PC-3 (cell line): ENCODE measurements at regions not wholly inside any gene's neighbourhood (a gene's known extent, or its start where the extent isn't known, plus 50 kb on each side); places are given as distances from the start of the nearest gene placed in this dataset.

Experiments
- ATAC-seq: fragments of 200-7000 bp; cut with Tn5 transposase; 2 replicates; pipeline ENCODE4 v1.9.1; 2020; ENCODE audit warnings: mild to moderate bottlenecking, moderate library complexity
- BruUV-seq: library from RNA; stranded (reverse); fragments of 400-500 nt; replicated peaks from 2 replicates; lab custom pipeline; 2021; lab: Mats Ljungman, UMichigan
- CTCF ChIA-PET: fragments of 300-600 bp; sonication (Branson Sonifier 250); formaldehyde crosslinking; loops from one replicate; lab custom pipeline; 2022; ENCODE audit warnings: antibody characterized with exemption; lab: Charles Lee
- POLR2A ChIA-PET: fragments of 300-600 bp; sonication (Branson Sonifier 250); formaldehyde crosslinking; loops from one replicate; lab custom pipeline; 2022; ENCODE audit warnings: antibody characterized with exemption; ENCODE audit not compliant: unreplicated experiment; lab: Charles Lee
- DNase-seq: peaks from one replicate; pipeline ENCODE4 v3.0.0-alpha.2; 2015
- H2AFZ ChIP-seq: fragments of 300-600 bp; sonication (generic); 2 replicates; pipeline ENCODE4 v1.6.0; 2016; ENCODE audit warnings: antibody characterized with exemption, low read length
- H3F3A ChIP-seq: fragments of 300-600 bp; sonication (generic); one replicate; pipeline ENCODE4 v1.6.0; 2017; ENCODE audit warnings: antibody characterized with exemption, low read length, control low read depth, mild to moderate bottlenecking; ENCODE audit not compliant: unreplicated experiment
- H3K27ac ChIP-seq: fragments of 300-600 bp; sonication (generic); 2 replicates; pipeline ENCODE4 v1.5.1; 2016; ENCODE audit warnings: mild to moderate bottlenecking, low read length
- H3K27me3 ChIP-seq: fragments of 300-600 bp; sonication (generic); 2 replicates; pipeline ENCODE4 v1.6.1; 2016; ENCODE audit warnings: low read length, mixed read lengths
- H3K36me3 ChIP-seq: fragments of 300-600 bp; sonication (generic); 2 replicates; pipeline ENCODE4 v1.6.1; 2016; ENCODE audit warnings: low read depth, mixed run types, low read length, mixed read lengths
- H3K4me1 ChIP-seq: fragments of 300-600 bp; sonication (generic); 2 replicates; pipeline ENCODE4 v1.5.1; 2016; ENCODE audit warnings: low read length; ENCODE audit not compliant: insufficient read depth
- H3K4me2 ChIP-seq: fragments of 300-600 bp; sonication (generic); 2 replicates; pipeline ENCODE4 v1.6.0; 2016; ENCODE audit warnings: low read length
- H3K4me3 ChIP-seq: fragments of 300-600 bp; sonication (generic); 2 replicates; pipeline ENCODE4 v1.5.1; 2016; ENCODE audit warnings: mild to moderate bottlenecking, low read length, mixed read lengths
- H3K79me2 ChIP-seq: fragments of 300-600 bp; sonication (generic); 2 replicates; pipeline ENCODE4 v1.6.1; 2017; ENCODE audit warnings: low read length, mixed read lengths
- H3K9ac ChIP-seq: fragments of 300-600 bp; sonication (generic); 2 replicates; pipeline ENCODE4 v1.6.0; 2016; ENCODE audit warnings: mild to moderate bottlenecking, low read length
- H3K9me2 ChIP-seq: fragments of 300-600 bp; sonication (generic); replicated peaks from 2 replicates; pipeline ENCODE4 v1.6.1; 2016; ENCODE audit warnings: mixed run types, low read length, mixed read lengths
- H3K9me3 ChIP-seq: fragments of 300-600 bp; sonication (generic); 2 replicates; pipeline ENCODE4 v1.6.1; 2016; ENCODE audit warnings: low read length, mixed read lengths
- H4K20me1 ChIP-seq: fragments of 300-600 bp; sonication (generic); 2 replicates; pipeline ENCODE4 v1.6.1; 2016; ENCODE audit warnings: low read length, mixed read lengths
- CTCF ChIP-seq: fragments of 300-600 bp; sonication (generic); conservative IDR thresholded peaks from 2 replicates; pipeline ENCODE4 v1.5.1; 2017; ENCODE audit warnings: antibody characterized with exemption, low read depth, mild to moderate bottlenecking, low read length
- EZH2 ChIP-seq: fragments of 300-600 bp; sonication (generic); IDR thresholded peaks from one replicate; pipeline ENCODE4 v1.6.1; 2017; ENCODE audit warnings: antibody characterized with exemption, mild to moderate bottlenecking, low read length; ENCODE audit not compliant: unreplicated experiment
- EZH2phosphoT487 ChIP-seq: fragments of 300-600 bp; sonication (generic); IDR thresholded peaks from 2 replicates; pipeline ENCODE4 v1.6.1; 2018; ENCODE audit warnings: mild to moderate bottlenecking, antibody characterized with exemption, low read length, borderline replicate concordance
- intact Hi-C: fragments of 100-400 bp; cut with micrococcal nuclease; formaldehyde crosslinking; loops from 2 replicates; pipeline ENCODE4 v1.9.0; 2023

GRCh38 chr3:102614585-102614984, 179.8 kb downstream of the ZPLD1 start:
- ATAC-seq (no peak), DNase-seq (no peak)
- intact Hi-C loops, result no loop called here
- BruUV-seq, result no TSS peak
- Histone ChIP-seq H3K79me2 (no peaks in the 10 kb centered on the region), H3K9me2 (no peaks in the 10 kb centered on the region), H3F3A (no peaks in the 10 kb centered on the region), H3K4me1 (no peaks in the 10 kb centered on the region), H3K27me3 (peaks cover 10% of the 10 kb centered on the region; the same call in 1 of the 2 replicates), H3K36me3 (no peaks in the 10 kb centered on the region), H4K20me1 (no peaks in the 10 kb centered on the region), H3K9ac (no peak overlapping the region), H3K9me3 (no peaks in the 10 kb centered on the region), H3K4me2 (no peak overlapping the region), H3K4me3 (no peak overlapping the region), H2AFZ (no peak overlapping the region), H3K27ac (no peak overlapping the region)
- POLR2A ChIA-PET, result interaction anchor here (0.6 kb wide), 1 partner anchor 44 kb away, joined by 5 read pairs; no protein-coding TSS in a partner anchor
- CTCF ChIA-PET, result no interaction called here
- TF ChIP-seq CTCF (no peak), EZH2phosphoT487 (no peak), EZH2 (no peak)

GRCh38 chr3:102617381-102617780, 182.6 kb downstream of the ZPLD1 start:
- TF ChIP-seq EZH2 (no peak), CTCF (no peak), EZH2phosphoT487 (no peak)
- no peaks in the 10 kb centered on the region for H3K36me3 ChIP-seq
- H3K4me3 ChIP-seq, result no peak overlapping the region
- H4K20me1 ChIP-seq, result no peaks in the 10 kb centered on the region
- H3K9me2 ChIP-seq, result no peaks in the 10 kb centered on the region
- H3F3A ChIP-seq, result no peaks in the 10 kb centered on the region
- H3K4me1 ChIP-seq, result no peaks in the 10 kb centered on the region
- intact Hi-C loops, result no loop called here
- no peak overlapping the region for H3K27ac ChIP-seq
- H3K9ac ChIP-seq, result no peak overlapping the region
- ChIA-PET CTCF (no interaction called here), POLR2A (no interaction called here)
- DNase-seq (no peak), ATAC-seq (no peak)
- H3K79me2 ChIP-seq, result no peaks in the 10 kb centered on the region
- BruUV-seq, result no TSS peak
- no peak overlapping the region for H3K4me2 ChIP-seq
- H3K9me3 ChIP-seq, result no peaks in the 10 kb centered on the region
- H2AFZ ChIP-seq, result no peak overlapping the region
- H3K27me3 ChIP-seq, result peaks cover 10% of the 10 kb centered on the region; the same call in 1 of the 2 replicates

- H3K79me2 ChIP-seq, result no peaks in the 10 kb centered on the region
- BruUV-seq, result no TSS peak
- H3K36me3 ChIP-seq, result no peaks in the 10 kb centered on the region
- POLR2A ChIA-PET, result interaction anchor here (0.8 kb wide), 1 partner anchor 452 kb away, joined by 3 read pairs; no protein-coding TSS in a partner anchor
- intact Hi-C loops, result no loop called here
- DNase-seq (no peak), ATAC-seq (no peak)
- no peak overlapping the region for H3K27ac ChIP-seq
- CTCF ChIA-PET, result no interaction called here
- no peak overlapping the region for H2AFZ ChIP-seq
- H3F3A ChIP-seq, result no peaks in the 10 kb centered on the region
- H4K20me1 ChIP-seq, result no peaks in the 10 kb centered on the region
- TF ChIP-seq EZH2 (no peak), EZH2phosphoT487 (no peak), CTCF (no peak)
- peaks cover 10% of the 10 kb centered on the region; the same call in 1 of the 2 replicates for H3K27me3 ChIP-seq
- H3K9me3 ChIP-seq, result no peaks in the 10 kb centered on the region
- no peak overlapping the region for H3K4me3 ChIP-seq
- no peak overlapping the region for H3K9ac ChIP-seq
- no peak overlapping the region for H3K4me2 ChIP-seq
- H3K4me1 ChIP-seq, result no peaks in the 10 kb centered on the region
- no peaks in the 10 kb centered on the region for H3K9me2 ChIP-seq
Observed at GRCh38 chr3:102619361-102619760, 184.5 kb downstream of the ZPLD1 start.
